ENCODE measurements at regions not wholly inside any gene's neighbourhood (a gene's known extent, or its start where the extent isn't known, plus 50 kb on each side); places are given as distances from the start of the nearest gene placed in this dataset.

DNA sequence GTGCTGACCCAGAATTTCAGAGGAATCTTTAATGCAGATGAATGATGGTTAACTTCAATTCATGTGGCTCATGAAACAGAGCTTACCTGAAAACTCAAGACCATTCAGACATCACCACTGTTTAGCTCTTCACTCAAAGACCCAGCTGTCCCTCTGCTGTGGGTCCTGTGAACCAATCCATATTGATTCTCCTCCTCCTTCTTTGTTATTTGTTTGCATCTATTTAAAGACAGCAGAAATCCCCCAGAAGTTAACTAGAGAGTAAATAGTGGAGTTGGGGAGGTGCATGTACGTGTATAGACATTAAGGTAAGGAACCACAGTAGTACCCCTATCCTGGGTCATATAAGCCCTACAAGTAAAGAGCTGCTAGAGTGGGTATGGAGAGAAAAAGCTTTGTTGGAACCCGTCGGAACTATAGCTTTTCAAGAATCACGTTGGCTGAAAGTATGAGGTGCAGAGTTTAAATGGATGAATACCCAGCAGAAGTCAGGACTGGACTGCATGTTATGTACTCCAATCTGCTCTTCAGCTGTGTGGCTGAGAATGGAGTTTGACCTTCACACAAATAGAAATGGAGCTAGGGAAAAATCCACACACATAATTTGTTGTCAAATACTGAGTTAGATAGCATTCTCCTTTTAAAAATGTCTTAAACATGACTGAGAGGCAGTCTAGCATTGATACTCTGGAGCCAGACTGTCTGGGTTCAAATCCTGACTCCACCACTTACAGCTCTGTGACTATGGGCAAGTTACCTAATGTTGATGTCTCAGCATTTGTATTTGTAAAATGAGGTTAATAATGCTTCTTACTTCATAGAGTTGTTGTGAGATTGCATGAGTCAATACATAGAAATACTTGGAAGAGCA lies 81.7 kb upstream of the HK2 start:
- intact Hi-C loops (cut with DNase I), result no loop called here
- no peak for ATAC-seq
- Histone ChIP-seq H3K4me3 (no peak overlapping the region), H3K9me3 (no peaks in the 10 kb centered on the region), H3K27me3 (no peaks in the 10 kb centered on the region), H3K27ac (no peak overlapping the region), H3K36me3 (no peaks in the 10 kb centered on the region), H3K4me1 (no peaks in the 10 kb centered on the region)
- DNase-seq, result no peak
- TF ChIP-seq CTCF (IDR thresholded peaks at IDR 0.05) (no peak), POLR2A (IDR thresholded peaks at IDR 0.05) (no peak)
- WGBS (ENCODE audit: insufficient coverage, low coverage, low lambda C conversion rate, missing lambda C conversion rate), result 37% methylated on average over 4 of the region's 4 CpGs

DNA sequence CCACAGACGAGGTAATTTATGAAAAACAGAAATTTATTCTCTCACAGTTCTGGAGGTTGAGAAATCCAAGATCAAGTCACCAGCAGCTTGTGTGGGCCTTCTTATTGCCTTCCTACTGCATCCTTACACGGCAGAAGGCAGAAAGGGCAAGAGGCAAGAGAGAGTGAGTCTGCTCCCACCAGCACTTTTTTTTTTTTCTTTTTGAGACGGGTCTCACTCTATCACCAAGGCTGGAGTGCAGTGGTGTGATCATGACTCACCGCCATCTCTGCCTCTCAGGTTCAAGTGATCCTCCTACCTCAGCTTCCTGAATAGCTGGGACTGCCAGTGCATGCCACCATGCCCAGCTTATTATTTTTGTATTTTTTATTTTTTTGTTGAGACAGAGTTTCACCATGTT lies 78.5 kb upstream of the HK2 start:
- no peaks in the 10 kb centered on the region for H3K27me3 ChIP-seq
- TF ChIP-seq POLR2A (IDR thresholded peaks at IDR 0.05) (no peak), CTCF (IDR thresholded peaks at IDR 0.05) (no peak)
- no peak overlapping the region for H3K27ac ChIP-seq
- no peak overlapping the region for H3K4me3 ChIP-seq
- ATAC-seq (no peak), DNase-seq (no peak)
- WGBS (ENCODE audit: insufficient coverage, low coverage, low lambda C conversion rate, missing lambda C conversion rate), result 70% methylated on average over 2 of the region's 4 CpGs
- no peaks in the 10 kb centered on the region for H3K9me3 ChIP-seq
- intact Hi-C loops (cut with DNase I), result no loop called here
- no peaks in the 10 kb centered on the region for H3K4me1 ChIP-seq
- no peaks in the 10 kb centered on the region for H3K36me3 ChIP-seq

GRCh38 chr2:74756356-74756890 lies 77.5 kb upstream of the HK2 start:
- ATAC-seq (no peak), DNase-seq (no peak)
- no peak for TF ChIP-seq CTCF (IDR thresholded peaks at IDR 0.05)
- no peak for TF ChIP-seq POLR2A (IDR thresholded peaks at IDR 0.05)

GRCh38 chr2:74759986-74760385 lies 73.9 kb upstream of the HK2 start:
- Histone ChIP-seq H3K27me3 (no peaks in the 10 kb centered on the region), H3K27ac (no peak overlapping the region), H3K36me3 (no peaks in the 10 kb centered on the region), H3K4me1 (peaks cover 0 to 11% (median 4%) of the 10 kb centered on the region in 4 donors), H3K9me3 (no peaks in the 10 kb centered on the region), H3K4me3 (no peak overlapping the region)
- DNase-seq (no peak), ATAC-seq (no peak)
- no peak for TF ChIP-seq POLR2A (IDR thresholded peaks at IDR 0.05)
- TF ChIP-seq CTCF (IDR thresholded peaks at IDR 0.05), result no peak
- intact Hi-C loops (cut with DNase I), result no loop called here

More at GRCh38 chr2:74756356-74756890, 77.5 kb upstream of the HK2 start:
- intact Hi-C loops (cut with DNase I), result no loop called here
- Histone ChIP-seq H3K27me3 (no peaks in the 10 kb centered on the region), H3K36me3 (no peaks in the 10 kb centered on the region), H3K27ac (no peak overlapping the region), H3K4me1 (peaks cover 0 to 5% (median 2%) of the 10 kb centered on the region in 4 donors), H3K4me3 (no peak overlapping the region), H3K9me3 (no peaks in the 10 kb centered on the region)
